SU-DHL-6 (cell line): ENCODE measurements at regions not wholly inside any gene's neighbourhood (a gene's known extent, or its start where the extent isn't known, plus 50 kb on each side); places are given as distances from the start of the nearest gene placed in this dataset.

Experiments
- H2AFZ ChIP-seq: fragments of 200-600 bp; sonication (generic); 2 replicates; pipeline ENCODE4 v1.6.1; 2014; ENCODE audit warnings: low read depth, mild to moderate bottlenecking, moderate library complexity, mixed read lengths, antibody characterized with exemption, low read length; ENCODE audit not compliant: severe bottlenecking
- H3F3A ChIP-seq: fragments of 200-600 bp; shearing (Covaris generic); 2 replicates; pipeline ENCODE4 v1.6.0; 2016; ENCODE audit warnings: antibody characterized with exemption, mild to moderate bottlenecking; ENCODE audit not compliant: insufficient read depth
- H3K27ac ChIP-seq: fragments of 200-600 bp; sonication (generic); 2 replicates; pipeline ENCODE4 v1.5.1; 2016; ENCODE audit warnings: low read depth, mild to moderate bottlenecking, low read length, moderate library complexity, mixed read lengths
- H3K27me3 ChIP-seq: fragments of 200-600 bp; sonication (generic), shearing (Covaris generic); 2 replicates; pipeline ENCODE4 v1.6.0; 2014; ENCODE audit warnings: mild to moderate bottlenecking, low read length
- H3K36me3 ChIP-seq: fragments of 200-600 bp; sonication (generic); 2 replicates; pipeline ENCODE4 v1.6.1; 2014; ENCODE audit warnings: mild to moderate bottlenecking, low read length, mixed read lengths
- H3K4me2 ChIP-seq: fragments of 300-600, 200-600 bp; shearing (Covaris generic), sonication (generic); 2 replicates; pipeline ENCODE4 v1.6.0; 2014; ENCODE audit warnings: low read length, low read depth, mild to moderate bottlenecking; ENCODE audit not compliant: poor library complexity, severe bottlenecking
- H3K4me3 ChIP-seq: fragments of 200-600 bp; sonication (generic); 2 replicates; pipeline ENCODE4 v1.5.1; 2014; ENCODE audit warnings: antibody characterized with exemption, low read length, mild to moderate bottlenecking, mixed read lengths; ENCODE audit not compliant: insufficient read depth, poor library complexity, severe bottlenecking
- H3K79me2 ChIP-seq: fragments of 200-600 bp; sonication (generic); 2 replicates; pipeline ENCODE4 v1.6.1; 2014; ENCODE audit warnings: mild to moderate bottlenecking, low read length, moderate library complexity; ENCODE audit not compliant: insufficient read depth
- H3K9ac ChIP-seq: fragments of 200-600 bp; sonication (generic); 2 replicates; pipeline ENCODE4 v1.7.0; 2014; ENCODE audit warnings: mild to moderate bottlenecking, low read length
- H3K9me2 ChIP-seq: fragments of 200-600 bp; sonication (generic); replicated peaks from 2 replicates; pipeline ENCODE4 v1.6.1; 2014; ENCODE audit warnings: low read length; ENCODE audit not compliant: insufficient read depth
- H3K9me3 ChIP-seq: fragments of 200-600 bp; sonication (generic); 2 replicates; pipeline ENCODE4 v1.6.1; 2014; ENCODE audit warnings: low read length, mixed read lengths; ENCODE audit not compliant: insufficient read depth
- H4K20me1 ChIP-seq: fragments of 200-600 bp; sonication (generic); 2 replicates; pipeline ENCODE4 v1.6.1; 2014; ENCODE audit warnings: low read depth, mild to moderate bottlenecking, antibody characterized with exemption, low read length, moderate library complexity, mixed read lengths
- CTCF ChIP-seq: fragments of 200-600 bp; sonication (generic); IDR thresholded peaks from one replicate; pipeline ENCODE4 v1.5.1; 2017; ENCODE audit warnings: antibody characterized with exemption, mild to moderate bottlenecking, low read length, moderate library complexity; ENCODE audit not compliant: insufficient read depth, poor library complexity, severe bottlenecking
- EZH2phosphoT487 ChIP-seq: fragments of 200-600 bp; sonication (generic), shearing (Covaris generic); conservative IDR thresholded peaks from 2 replicates; pipeline ENCODE4 v1.6.1; 2018; ENCODE audit warnings: mild to moderate bottlenecking, antibody characterized with exemption, low read length, moderate library complexity, mixed read lengths

- H3K27me3 ChIP-seq: no peaks in the 10 kb centered on the region
Measured at GRCh38 chr7:67535241-67535989, 538.8 kb downstream of the TYW1 start.

GRCh38 chr7:67542916-67543315, 546.3 kb downstream of the TYW1 start:
- Histone ChIP-seq H3F3A (no peaks in the 10 kb centered on the region), H3K9me2 (no peaks in the 10 kb centered on the region), H3K27ac (no peak overlapping the region), H3K4me3 (no peak overlapping the region), H4K20me1 (no peaks in the 10 kb centered on the region), H3K9me3 (no peaks in the 10 kb centered on the region), H2AFZ (no peak overlapping the region), H3K36me3 (no peaks in the 10 kb centered on the region), H3K9ac (no peak overlapping the region), H3K79me2 (no peaks in the 10 kb centered on the region), H3K4me2 (no peak overlapping the region), H3K27me3 (no peaks in the 10 kb centered on the region)
- TF ChIP-seq CTCF: no peak
- no peak for TF ChIP-seq EZH2phosphoT487

More at GRCh38 chr7:67535241-67535989, 538.8 kb downstream of the TYW1 start:
- no peak overlapping the region for H2AFZ ChIP-seq
- TF ChIP-seq CTCF: no peak
- TF ChIP-seq EZH2phosphoT487: no peak
- H3K4me3 ChIP-seq: no peak overlapping the region
- H3K9me3 ChIP-seq: no peaks in the 10 kb centered on the region
- no peak overlapping the region for H3K4me2 ChIP-seq
- no peaks in the 10 kb centered on the region for H3K79me2 ChIP-seq
- H3K27ac ChIP-seq: no peak overlapping the region
- H3F3A ChIP-seq: no peaks in the 10 kb centered on the region
- H3K9me2 ChIP-seq: no peaks in the 10 kb centered on the region
- no peaks in the 10 kb centered on the region for H3K36me3 ChIP-seq
- H3K9ac ChIP-seq: no peak overlapping the region
- no peaks in the 10 kb centered on the region for H4K20me1 ChIP-seq

- no peak overlapping the region for H3K4me2 ChIP-seq
- no peaks in the 10 kb centered on the region for H4K20me1 ChIP-seq
- H3K79me2 ChIP-seq: no peaks in the 10 kb centered on the region
- H3K9me2 ChIP-seq: no peaks in the 10 kb centered on the region
- H3K9ac ChIP-seq: no peak overlapping the region
- no peaks in the 10 kb centered on the region for H3K9me3 ChIP-seq
- no peak overlapping the region for H3K27ac ChIP-seq
- no peaks in the 10 kb centered on the region for H3F3A ChIP-seq
- no peaks in the 10 kb centered on the region for H3K27me3 ChIP-seq
- H3K4me3 ChIP-seq: no peak overlapping the region
- TF ChIP-seq CTCF (no peak), EZH2phosphoT487 (no peak)
- H2AFZ ChIP-seq: no peak overlapping the region
- no peaks in the 10 kb centered on the region for H3K36me3 ChIP-seq
Measured at GRCh38 chr7:67547183-67547907, 550.7 kb downstream of the TYW1 start.
